CMK (cell line): ENCODE measurements at regions not wholly inside any gene's neighbourhood (a gene's known extent, or its start where the extent isn't known, plus 50 kb on each side); places are given as distances from the start of the nearest gene placed in this dataset.

Source experiments
- DNase-seq: peaks from one replicate; pipeline ENCODE4 v3.0.0-alpha.2; 2010; ENCODE audit warnings: low read depth

- DNase-seq = no peak
Measured at GRCh38 chr17:74088285-74088933, 115.1 kb upstream of the RPL38 start.

DNA sequence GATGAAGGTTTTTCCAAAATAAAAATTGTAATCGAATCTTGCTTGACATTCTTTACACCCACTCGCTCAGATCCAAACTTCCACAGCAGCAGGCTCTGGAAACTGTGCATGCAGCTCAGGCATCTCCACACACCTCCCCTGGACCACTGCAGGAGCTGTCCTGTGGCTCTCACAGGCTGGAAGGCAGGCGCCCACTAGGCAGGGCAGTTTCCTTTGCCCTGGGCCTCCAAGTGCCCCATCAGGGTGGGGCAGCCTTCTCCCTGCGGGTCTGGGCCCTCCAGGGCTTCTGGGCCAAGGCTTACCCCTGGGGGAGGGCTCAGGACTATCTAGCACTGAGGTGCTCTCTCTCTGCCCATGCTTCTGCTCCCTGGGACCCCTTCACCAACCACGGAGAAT, 114.5 kb upstream of the RPL38 start:
- DNase-seq = no peak

- DNase-seq = no peak
Measured at GRCh38 chr17:74089380-74089779, 114.1 kb upstream of the RPL38 start.

GRCh38 chr17:74089869-74090464, 113.5 kb upstream of the RPL38 start:
- DNase-seq = peak; percentile 57

DNA sequence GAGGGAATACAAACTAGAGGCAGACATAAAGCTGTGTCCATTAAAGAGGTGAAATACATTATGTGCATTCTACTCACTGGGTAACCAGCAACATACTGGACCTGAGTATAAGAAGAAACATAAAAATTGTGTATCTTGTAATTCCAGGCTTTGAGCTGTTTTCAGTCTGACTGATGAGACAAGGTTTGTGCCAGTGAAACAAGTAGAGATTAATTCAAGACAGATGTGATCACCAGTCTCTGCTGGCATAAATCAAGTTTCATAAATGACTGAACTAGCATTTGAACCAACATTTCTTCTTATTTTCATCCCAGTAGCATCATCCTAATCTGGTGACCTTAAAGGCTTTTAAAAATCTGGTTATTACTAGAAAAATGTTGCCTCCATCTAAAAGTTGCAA, 108.8 kb upstream of the RPL38 start:
- DNase-seq = no peak

- no peak for DNase-seq
Measured at GRCh38 chr17:74096456-74096855, 107.0 kb upstream of the RPL38 start.

GRCh38 chr17:74097450-74098135, 105.9 kb upstream of the RPL38 start:
- no peak for DNase-seq

GRCh38 chr17:74098136-74099024, 105.1 kb upstream of the RPL38 start:
- DNase-seq = no peak

GRCh38 chr17:74099442-74100340, 103.8 kb upstream of the RPL38 start:
- no peak for DNase-seq

DNA sequence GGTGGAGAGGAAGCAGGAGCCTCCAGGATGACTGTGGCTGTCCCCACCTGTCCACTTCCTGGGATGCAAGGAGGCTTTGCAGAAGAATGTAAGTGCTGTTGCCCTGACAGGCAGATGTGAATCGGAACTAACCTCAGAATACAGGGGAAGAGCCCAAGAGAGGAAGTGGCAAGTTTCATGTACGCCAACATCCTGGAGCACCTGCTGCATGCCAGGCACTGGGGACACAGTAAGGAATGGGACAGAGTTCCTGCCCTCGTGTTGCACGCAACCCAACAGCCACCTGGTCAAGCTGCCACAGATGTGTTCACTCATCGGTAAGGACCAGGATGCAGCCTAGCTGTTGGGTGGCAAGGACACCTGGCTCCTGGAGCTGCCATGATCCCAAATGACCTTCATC, 98.6 kb upstream of the RPL38 start:
- no peak for DNase-seq

- DNase-seq = no peak
Measured at GRCh38 chr17:74107107-74107506, 96.4 kb upstream of the RPL38 start.

- DNase-seq = no peak
Measured at GRCh38 chr17:74108126-74108705, 95.3 kb upstream of the RPL38 start.

DNA sequence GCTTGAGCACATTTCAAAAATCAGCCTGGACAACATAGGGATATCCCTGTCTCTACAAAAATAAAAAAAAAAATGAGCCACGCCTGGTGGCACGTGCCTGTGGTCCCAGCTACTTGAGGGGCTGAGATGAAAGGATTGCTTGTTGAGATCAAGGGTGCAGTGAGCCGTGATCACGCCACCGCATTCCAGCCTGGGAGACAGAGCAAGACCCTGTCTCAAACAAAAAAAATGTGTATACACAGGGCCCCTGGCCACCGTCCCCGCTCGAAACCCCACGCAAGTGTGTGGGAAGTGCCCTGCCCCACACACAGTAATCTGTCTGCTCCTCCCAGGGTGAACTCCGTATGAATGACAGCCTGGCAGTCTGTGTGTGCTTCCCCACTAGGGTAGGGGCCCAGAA, 93.0 kb upstream of the RPL38 start:
- no peak for DNase-seq

DNA sequence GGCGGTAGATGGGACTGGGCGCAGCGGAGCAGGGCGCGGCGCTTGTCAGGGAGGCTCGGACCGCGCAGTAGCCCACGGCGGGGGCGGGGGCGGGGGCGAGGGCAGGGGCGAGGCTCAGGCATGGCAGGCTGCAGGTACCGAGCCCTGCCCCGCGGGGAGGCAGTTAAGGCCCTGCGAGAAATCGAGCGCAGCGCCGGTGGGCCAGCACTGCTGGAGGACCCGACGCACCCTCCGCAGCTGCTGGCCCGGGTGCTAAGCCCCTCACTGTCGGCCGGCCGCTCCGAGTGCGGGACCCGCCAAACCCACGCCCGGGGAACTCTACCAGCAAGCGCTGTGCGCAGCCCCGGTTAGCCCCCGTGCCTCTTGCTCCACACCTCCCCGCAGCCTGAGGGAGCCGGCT, 90.2 kb upstream of the RPL38 start:
- DNase-seq = no peak

- DNase-seq = no peak
Measured at GRCh38 chr17:74113952-74114351, 89.5 kb upstream of the RPL38 start.

- no peak for DNase-seq
Measured at GRCh38 chr17:74114881-74115470, 88.5 kb upstream of the RPL38 start.

- no peak for DNase-seq
Measured at GRCh38 chr17:74115586-74115985, 87.9 kb upstream of the RPL38 start.

- DNase-seq = no peak
Measured at GRCh38 chr17:74116087-74116717, 87.3 kb upstream of the RPL38 start.

- DNase-seq = no peak
Measured at GRCh38 chr17:74117087-74117698, 86.3 kb upstream of the RPL38 start.

GRCh38 chr17:74117999-74118421, 85.5 kb upstream of the RPL38 start:
- no peak for DNase-seq
